PC-9 (cell line): ENCODE measurements at regions not wholly inside any gene's neighbourhood (a gene's known extent, or its start where the extent isn't known, plus 50 kb on each side); places are given as distances from the start of the nearest gene placed in this dataset.

ENCODE experiments used
- EZH2 ChIP-seq: fragments of 200-600 bp; sonication (generic); IDR thresholded peaks from 2 replicates; pipeline ENCODE4 v1.8.0; 2017; ENCODE audit warnings: antibody characterized with exemption, low read depth
- TF ChIP-seq, protein P1 (sequence below): fragments of 200-600 bp; sonication (generic); conservative IDR thresholded peaks from 2 replicates; pipeline ENCODE4 v1.6.1; 2017; ENCODE audit warnings: mixed run types, antibody characterized with exemption, mild to moderate bottlenecking, moderate library complexity

DNA sequence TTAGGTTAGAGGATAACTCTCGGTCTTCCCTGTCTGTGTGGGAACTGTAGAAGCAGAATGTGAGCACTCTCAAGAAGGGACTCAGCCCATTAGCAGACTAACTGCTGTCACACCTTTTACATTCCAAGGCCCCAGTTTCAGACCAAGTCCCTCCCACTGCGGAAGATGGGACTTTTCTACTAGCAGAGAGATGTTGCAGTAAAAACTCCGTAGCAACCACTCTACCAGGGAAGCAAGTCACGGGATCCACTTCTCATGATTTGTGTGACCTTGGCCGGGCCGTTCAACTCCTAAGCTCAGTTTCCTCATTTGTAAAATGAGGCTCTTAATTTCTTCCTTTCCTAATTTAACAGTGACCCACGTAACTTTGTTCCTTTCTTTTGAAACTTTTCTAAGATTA, 77.1 kb upstream of the SLC4A11 start:
- no peak for TF ChIP-seq EZH2
- TF ChIP-seq, protein P1, sequence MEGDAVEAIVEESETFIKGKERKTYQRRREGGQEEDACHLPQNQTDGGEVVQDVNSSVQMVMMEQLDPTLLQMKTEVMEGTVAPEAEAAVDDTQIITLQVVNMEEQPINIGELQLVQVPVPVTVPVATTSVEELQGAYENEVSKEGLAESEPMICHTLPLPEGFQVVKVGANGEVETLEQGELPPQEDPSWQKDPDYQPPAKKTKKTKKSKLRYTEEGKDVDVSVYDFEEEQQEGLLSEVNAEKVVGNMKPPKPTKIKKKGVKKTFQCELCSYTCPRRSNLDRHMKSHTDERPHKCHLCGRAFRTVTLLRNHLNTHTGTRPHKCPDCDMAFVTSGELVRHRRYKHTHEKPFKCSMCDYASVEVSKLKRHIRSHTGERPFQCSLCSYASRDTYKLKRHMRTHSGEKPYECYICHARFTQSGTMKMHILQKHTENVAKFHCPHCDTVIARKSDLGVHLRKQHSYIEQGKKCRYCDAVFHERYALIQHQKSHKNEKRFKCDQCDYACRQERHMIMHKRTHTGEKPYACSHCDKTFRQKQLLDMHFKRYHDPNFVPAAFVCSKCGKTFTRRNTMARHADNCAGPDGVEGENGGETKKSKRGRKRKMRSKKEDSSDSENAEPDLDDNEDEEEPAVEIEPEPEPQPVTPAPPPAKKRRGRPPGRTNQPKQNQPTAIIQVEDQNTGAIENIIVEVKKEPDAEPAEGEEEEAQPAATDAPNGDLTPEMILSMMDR, result no peak
